Retinal pigment epithelial cell (primary cell): ENCODE measurements at regions not wholly inside any gene's neighbourhood (a gene's known extent, or its start where the extent isn't known, plus 50 kb on each side); places are given as distances from the start of the nearest gene placed in this dataset.

Experiments
- DNase-seq: peaks from one replicate; pipeline ENCODE4 v3.0.0-alpha.2; 2010; ENCODE audit warnings: low read depth
- H3K4me3 ChIP-seq: 2 replicates; pipeline ENCODE4 v1.5.1; 2011; ENCODE audit warnings: mild to moderate bottlenecking, low read length, control low read depth, moderate library complexity
- TF ChIP-seq, protein P1 (sequence below): conservative IDR thresholded peaks from 2 replicates; pipeline ENCODE4 v1.5.1; 2011; ENCODE audit warnings: low read depth, low read length, control low read depth, inconsistent platforms

DNA sequence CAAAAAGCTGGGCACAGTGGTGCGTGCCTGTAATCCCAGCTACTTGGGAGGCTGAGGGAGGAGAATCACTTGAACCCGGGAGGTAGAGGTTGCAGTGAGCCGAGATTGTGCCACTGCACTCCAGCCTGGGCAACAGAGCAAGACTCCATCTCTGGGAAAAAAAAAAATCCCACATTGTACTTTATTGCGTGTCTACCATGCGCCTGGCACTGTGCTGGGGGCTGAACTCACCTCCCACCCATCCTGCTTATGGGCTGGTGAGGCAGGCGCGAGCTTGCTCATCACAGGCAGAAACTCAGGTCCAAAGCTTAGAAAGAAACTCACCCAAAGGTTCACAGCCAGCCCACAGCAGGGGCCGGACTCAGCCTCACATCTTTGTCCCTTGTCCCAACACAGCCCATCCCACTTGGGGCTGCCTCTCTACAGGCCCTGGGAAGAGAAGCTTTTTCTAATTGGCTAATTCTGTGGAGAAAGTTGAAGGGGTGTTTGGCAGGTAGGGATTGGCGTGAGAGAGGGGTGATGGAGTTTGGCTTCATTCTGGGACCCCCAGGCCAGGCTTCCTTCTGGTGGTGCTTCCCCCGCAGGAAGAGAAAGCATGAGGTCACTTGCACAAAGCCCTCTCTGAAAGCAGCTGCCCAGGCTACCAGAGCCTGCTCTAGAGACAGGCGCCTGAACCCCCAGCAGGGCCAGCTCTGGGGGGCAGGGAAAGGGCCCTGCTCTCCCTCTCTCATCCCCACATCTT, 122.6 kb upstream of the SMAD3 start:
- no peak overlapping the region for H3K4me3 ChIP-seq
- TF ChIP-seq, protein P1, sequence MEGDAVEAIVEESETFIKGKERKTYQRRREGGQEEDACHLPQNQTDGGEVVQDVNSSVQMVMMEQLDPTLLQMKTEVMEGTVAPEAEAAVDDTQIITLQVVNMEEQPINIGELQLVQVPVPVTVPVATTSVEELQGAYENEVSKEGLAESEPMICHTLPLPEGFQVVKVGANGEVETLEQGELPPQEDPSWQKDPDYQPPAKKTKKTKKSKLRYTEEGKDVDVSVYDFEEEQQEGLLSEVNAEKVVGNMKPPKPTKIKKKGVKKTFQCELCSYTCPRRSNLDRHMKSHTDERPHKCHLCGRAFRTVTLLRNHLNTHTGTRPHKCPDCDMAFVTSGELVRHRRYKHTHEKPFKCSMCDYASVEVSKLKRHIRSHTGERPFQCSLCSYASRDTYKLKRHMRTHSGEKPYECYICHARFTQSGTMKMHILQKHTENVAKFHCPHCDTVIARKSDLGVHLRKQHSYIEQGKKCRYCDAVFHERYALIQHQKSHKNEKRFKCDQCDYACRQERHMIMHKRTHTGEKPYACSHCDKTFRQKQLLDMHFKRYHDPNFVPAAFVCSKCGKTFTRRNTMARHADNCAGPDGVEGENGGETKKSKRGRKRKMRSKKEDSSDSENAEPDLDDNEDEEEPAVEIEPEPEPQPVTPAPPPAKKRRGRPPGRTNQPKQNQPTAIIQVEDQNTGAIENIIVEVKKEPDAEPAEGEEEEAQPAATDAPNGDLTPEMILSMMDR = no peak
- DNase-seq = no peak

DNA sequence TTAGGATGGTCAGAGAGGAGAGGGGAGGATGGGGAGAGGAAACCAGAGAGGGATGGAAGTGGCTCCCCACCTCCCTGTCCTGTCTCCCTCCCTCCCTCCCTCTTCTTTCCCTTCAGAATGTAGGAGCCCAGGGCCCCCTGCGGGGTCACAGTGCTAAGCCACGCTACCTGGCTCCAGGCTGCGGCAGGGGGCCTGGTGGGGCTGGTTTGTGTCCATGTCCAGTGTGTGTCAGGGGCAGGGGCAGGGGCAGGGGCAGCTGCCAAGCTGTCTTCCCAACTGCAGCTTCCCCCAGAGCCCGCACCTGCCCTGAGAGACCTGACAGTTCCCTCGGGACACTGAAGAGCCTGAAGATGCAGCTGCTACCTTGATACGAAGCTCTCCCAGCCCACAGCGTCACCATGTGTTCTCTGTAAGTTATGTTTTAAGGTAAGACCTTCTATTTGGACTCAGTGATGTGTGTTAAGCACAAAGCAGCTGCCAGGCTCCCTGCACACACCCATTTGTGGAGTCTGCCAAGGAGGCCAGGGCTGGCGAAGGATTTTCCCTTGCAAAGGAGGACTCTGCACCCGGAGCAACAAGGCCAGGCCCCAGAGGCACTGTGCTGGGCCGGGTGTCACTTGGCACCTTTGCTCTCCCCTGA, 121.8 kb upstream of the SMAD3 start:
- H3K4me3 ChIP-seq = no peak overlapping the region
- TF ChIP-seq, protein P1 = no peak
- DNase-seq = no peak

DNA sequence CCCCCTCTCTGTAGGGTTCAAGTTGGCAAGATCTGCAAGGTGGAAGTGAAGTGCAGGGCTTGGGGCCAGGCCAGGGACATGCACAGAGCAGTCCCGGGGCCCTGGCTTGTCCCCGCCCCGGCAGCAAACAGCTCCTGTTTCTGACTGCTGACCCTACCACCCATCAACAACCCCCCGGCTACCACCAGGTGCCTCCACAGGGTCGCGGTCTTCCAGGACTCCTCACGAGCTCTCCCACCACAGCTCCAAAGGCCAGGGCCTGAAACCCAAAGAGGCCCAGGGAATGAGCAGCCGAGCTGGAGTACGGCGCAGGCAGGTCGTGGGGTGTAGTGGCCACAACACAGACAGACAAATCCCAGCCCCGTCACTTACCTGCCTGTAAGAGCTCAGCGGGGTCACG, 121.3 kb upstream of the SMAD3 start:
- H3K4me3 ChIP-seq = no peak overlapping the region
- TF ChIP-seq, protein P1 = no peak
- DNase-seq = no peak

- H3K4me3 ChIP-seq = no peak overlapping the region
- no peak for DNase-seq
- TF ChIP-seq, protein P1 = no peak
These were observed 120.1 kb upstream of the SMAD3 start for GRCh38 chr15:66945286-66945685.

DNA sequence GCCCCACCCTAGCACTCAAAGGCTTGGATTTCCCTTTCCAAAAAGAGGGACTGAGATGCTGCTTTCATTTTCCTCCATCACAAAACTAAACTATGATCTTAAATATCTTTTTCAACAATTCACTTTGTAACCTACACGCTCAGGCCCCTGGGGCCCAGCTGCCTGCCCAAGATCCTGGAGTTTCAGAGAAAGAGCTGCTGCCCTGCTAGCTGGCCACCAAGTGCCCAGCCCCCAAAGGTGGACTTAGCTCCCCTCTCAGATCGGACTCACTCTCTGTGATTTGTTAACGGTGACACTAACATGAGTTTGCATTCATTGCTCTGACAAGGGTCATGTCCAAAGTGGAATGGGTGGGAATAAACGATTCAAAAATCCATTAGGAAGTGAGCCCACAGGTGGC, 119.6 kb upstream of the SMAD3 start:
- TF ChIP-seq, protein P1 = no peak
- DNase-seq = no peak
- H3K4me3 ChIP-seq = no peak overlapping the region

GRCh38 chr15:66946578-66947164, 118.7 kb upstream of the SMAD3 start:
- no peak overlapping the region for H3K4me3 ChIP-seq
- no peak for DNase-seq
- TF ChIP-seq, protein P1 = peak; percentile 83
